IMR-90 (cell line): ENCODE measurements at regions not wholly inside any gene's neighbourhood (a gene's known extent, or its start where the extent isn't known, plus 50 kb on each side); places are given as distances from the start of the nearest gene placed in this dataset.

Source experiments
- ATAC-seq: fragments of 200-7000 bp; cut with Tn5 transposase; 2 replicates; pipeline ENCODE4 v1.9.1; 2020; ENCODE audit warnings: low read depth, mild to moderate bottlenecking, moderate library complexity
- BruUV-seq: library from RNA; stranded (reverse); fragments of 400-500 nt; replicated peaks from 2 replicates; lab custom pipeline; 2021; lab: Mats Ljungman, UMichigan
- CTCF ChIA-PET: fragments of 300-600 bp; formaldehyde crosslinking; extraction: SDS; loops from one replicate; lab custom pipeline; 2021; ENCODE audit warnings: antibody characterized with exemption; lab: Yijun Ruan, JAX
- POLR2A ChIA-PET: fragments of 300-600 bp; sonication (Branson Sonifier 250); formaldehyde crosslinking; loops from one replicate; lab custom pipeline; 2022; ENCODE audit warnings: antibody characterized with exemption; ENCODE audit not compliant: unreplicated experiment; lab: Charles Lee
- DNase-seq: peaks from one replicate; pipeline ENCODE4 v3.0.0; 2013
- H2AFZ ChIP-seq: replicated peaks from 2 replicates; pipeline ENCODE3; 2013; ENCODE audit warnings: low read length, mild to moderate bottlenecking; ENCODE audit not compliant: poor library complexity
- H2AK5ac ChIP-seq: 2 replicates; pipeline ENCODE4 v1.6.1; 2013; ENCODE audit warnings: low read depth, low read length, inconsistent platforms
- H2AK9ac ChIP-seq: replicated peaks from 2 replicates; pipeline ENCODE3; 2013; ENCODE audit warnings: mild to moderate bottlenecking, low read depth, low read length, moderate library complexity; ENCODE audit not compliant: poor library complexity
- H2BK120ac ChIP-seq: 2 replicates; pipeline ENCODE4 v1.6.1; 2013; ENCODE audit warnings: low read depth, low read length, inconsistent platforms
- H2BK15ac ChIP-seq: 3 replicates; pipeline ENCODE4 v1.6.1; 2013; ENCODE audit warnings: low read depth, low read length, inconsistent platforms
- H2BK20ac ChIP-seq: 2 replicates; pipeline ENCODE4 v1.6.1; 2013; ENCODE audit warnings: low read depth, mild to moderate bottlenecking, inconsistent platforms, low read length, moderate library complexity
- H2BK5ac ChIP-seq: 2 replicates; pipeline ENCODE4 v1.6.1; 2013; ENCODE audit warnings: mild to moderate bottlenecking, low read depth, low read length, inconsistent platforms; ENCODE audit not compliant: poor library complexity, severe bottlenecking
- H3K14ac ChIP-seq: replicated peaks from 2 replicates; pipeline ENCODE4 v1.6.1; 2013; ENCODE audit warnings: low read depth, low read length, inconsistent platforms
- H3K18ac ChIP-seq: 2 replicates; pipeline ENCODE4 v1.6.1; 2013; ENCODE audit warnings: low read depth, low read length, control low read depth
- H3K23ac ChIP-seq: 2 replicates; pipeline ENCODE4 v1.6.1; 2013; ENCODE audit warnings: low read depth, low read length, inconsistent platforms
- H3K27ac ChIP-seq: 2 replicates; pipeline ENCODE4 v1.5.1; 2013; ENCODE audit warnings: mild to moderate bottlenecking, control low read depth, low read length; ENCODE audit not compliant: insufficient read depth
- H3K27me3 ChIP-seq: 2 replicates; pipeline ENCODE4 v1.6.1; 2013; ENCODE audit warnings: low read length; ENCODE audit not compliant: control insufficient read depth, insufficient read depth
- H3K36me3 ChIP-seq: 2 replicates; pipeline ENCODE4 v1.6.1; 2013; ENCODE audit warnings: low read length, mixed read lengths; ENCODE audit not compliant: control insufficient read depth, insufficient read depth
- H3K4ac ChIP-seq: 2 replicates; pipeline ENCODE4 v1.6.1; 2013; ENCODE audit warnings: low read depth, low read length, inconsistent platforms
- H3K4me1 ChIP-seq: 2 replicates; pipeline ENCODE4 v1.6.1; 2013; ENCODE audit warnings: low read length, mixed read lengths; ENCODE audit not compliant: control insufficient read depth, insufficient read depth
- H3K4me2 ChIP-seq: 2 replicates; pipeline ENCODE4 v1.6.1; 2013; ENCODE audit warnings: low read depth, mild to moderate bottlenecking, control low read depth, low read length, moderate library complexity
- H3K4me3 ChIP-seq: 2 replicates; pipeline ENCODE4 v1.5.1; 2013; ENCODE audit warnings: low read depth, mild to moderate bottlenecking, control low read depth, low read length, moderate library complexity; ENCODE audit not compliant: insufficient read depth
- H3K56ac ChIP-seq: 2 replicates; pipeline ENCODE4 v1.6.1; 2013; ENCODE audit warnings: low read length, inconsistent platforms; ENCODE audit not compliant: insufficient read depth; ENCODE audit errors: extremely low read depth
- H3K79me1 ChIP-seq, 2 experiments: 2 replicates each; pipeline ENCODE4 v1.6.1; 2013; ENCODE audit warnings: low read length in 2 of 2, inconsistent platforms in 1 of 2, low read depth in 1 of 2
- H3K9ac ChIP-seq: 2 replicates; pipeline ENCODE4 v1.6.1; 2013; ENCODE audit warnings: low read depth, low read length, control low read depth
- H3K9me1 ChIP-seq: 2 replicates; pipeline ENCODE4 v1.6.1; 2013; ENCODE audit warnings: low read length, inconsistent platforms; ENCODE audit not compliant: insufficient read depth
- H3K9me3 ChIP-seq: 2 replicates; pipeline ENCODE4 v1.6.1; 2013; ENCODE audit warnings: low read length; ENCODE audit not compliant: control insufficient read depth, insufficient read depth
- H4K20me1 ChIP-seq: 2 replicates; pipeline ENCODE4 v1.6.1; 2013; ENCODE audit warnings: low read length, inconsistent platforms; ENCODE audit not compliant: insufficient read depth
- H4K5ac ChIP-seq: 2 replicates; pipeline ENCODE4 v1.6.1; 2013; ENCODE audit warnings: mild to moderate bottlenecking, low read depth, low read length, control low read depth
- H4K8ac ChIP-seq, 2 experiments: 2 replicates each; pipeline ENCODE4 v1.6.1; 2013; ENCODE audit warnings: low read depth in 2 of 2, low read length in 2 of 2, control low read depth in 1 of 2, inconsistent platforms in 1 of 2
- H4K91ac ChIP-seq: 2 replicates; pipeline ENCODE4 v1.6.1; 2013; ENCODE audit warnings: low read depth, low read length, inconsistent platforms; ENCODE audit not compliant: insufficient read depth
- BHLHE40 ChIP-seq: fragments of 150-350 bp; IDR thresholded peaks from 2 replicates; pipeline ENCODE4 v1.6.1; 2016; ENCODE audit warnings: mild to moderate bottlenecking, low read depth, low read length
- CEBPB ChIP-seq: IDR thresholded peaks from 2 replicates; pipeline ENCODE4 v1.6.1; 2012; ENCODE audit warnings: low read depth, low read length, improper control_type of control experiment
- CHD1 ChIP-seq: IDR thresholded peaks from 2 replicates; pipeline ENCODE4 v1.6.1; 2012; ENCODE audit warnings: low read depth, low read length, improper control_type of control experiment
- FOS ChIP-seq: fragments of 150-350 bp; IDR thresholded peaks from 2 replicates; pipeline ENCODE4 v1.6.1; 2016; ENCODE audit warnings: low read depth, low read length
- MAFK ChIP-seq: IDR thresholded peaks from 2 replicates; pipeline ENCODE4 v1.6.1; 2012; ENCODE audit warnings: low read depth, low read length, improper control_type of control experiment
- MAZ ChIP-seq: IDR thresholded peaks from 2 replicates; pipeline ENCODE4 v1.6.1; 2012; ENCODE audit warnings: low read depth, mild to moderate bottlenecking, low read length, improper control_type of control experiment, moderate library complexity, borderline replicate concordance
- MXI1 ChIP-seq: IDR thresholded peaks from 2 replicates; pipeline ENCODE4 v1.6.1; 2012; ENCODE audit warnings: low read depth, mild to moderate bottlenecking, low read length, moderate library complexity, borderline replicate concordance
- NFE2L2 ChIP-seq: fragments of 150-350 bp; IDR thresholded peaks from 2 replicates; pipeline ENCODE4 v1.6.1; 2016; ENCODE audit warnings: low read depth, mild to moderate bottlenecking, low read length
- POLR2A ChIP-seq: IDR thresholded peaks from 2 replicates; pipeline ENCODE4 v1.6.1; 2012; ENCODE audit warnings: mild to moderate bottlenecking, low read depth, low read length
- RAD21 ChIP-seq: IDR thresholded peaks from 2 replicates; pipeline ENCODE4 v1.6.1; 2012; ENCODE audit warnings: low read length, improper control_type of control experiment
- RCOR1 ChIP-seq: IDR thresholded peaks from 2 replicates; pipeline ENCODE4 v1.6.1; 2012; ENCODE audit warnings: mild to moderate bottlenecking, low read length, improper control_type of control experiment; ENCODE audit not compliant: insufficient replicate concordance
- RFX5 ChIP-seq: IDR thresholded peaks from 2 replicates; pipeline ENCODE4 v1.8.0; 2012; ENCODE audit warnings: low read depth, mild to moderate bottlenecking, low read length, moderate library complexity
- SMC3 ChIP-seq: fragments of 150-350 bp; IDR thresholded peaks from 2 replicates; pipeline ENCODE4 v1.6.1; 2016; ENCODE audit warnings: low read depth, mild to moderate bottlenecking, antibody characterized with exemption, low read length, moderate library complexity
- WGBS, 2 experiments: methylation state at CpG; one replicate each; pipeline versions ENCODE4 v1.1.5 to v1.1.7; 2013; ENCODE audit warnings: missing lambda C conversion rate in 2 of 2; ENCODE audit not compliant: insufficient read length in 1 of 2; ENCODE audit errors: extremely low coverage in 2 of 2; 5-methylcytosine and 5-hydroxymethylcytosine counted together
- dilution Hi-C: fragments of 300-500 bp; cut with HindIII; formaldehyde crosslinking; loops from one replicate; pipeline ENCODE4 v1.14.3; 2018; ENCODE audit warnings: low sequenced_read_pairs; ENCODE audit not compliant: unreplicated experiment
- in situ Hi-C: fragments of 300-500 bp; cut with MboI; formaldehyde crosslinking; loops from 3 replicates; pipeline ENCODE4 v1.14.3; 2019; ENCODE audit warnings: low sequenced_read_pairs, inconsistent platforms, mixed read lengths
- intact Hi-C: fragments of 100-400 bp; cut with micrococcal nuclease; formaldehyde crosslinking; loops from 2 replicates; pipeline ENCODE4 v1.10.0; 2022
- TF ChIP-seq, protein P1 (sequence below): fragments of 150-350 bp; IDR thresholded peaks from 2 replicates; pipeline ENCODE4 v1.6.1; 2017; ENCODE audit warnings: mild to moderate bottlenecking, antibody characterized with exemption, low read length, low read depth
- TF ChIP-seq, protein P2 (sequence below): conservative IDR thresholded peaks from 2 replicates; pipeline ENCODE4 v1.5.1; 2012; ENCODE audit warnings: mild to moderate bottlenecking, low read depth, low read length, improper control_type of control experiment
- TF ChIP-seq, protein P3 (sequence below): fragments of 150-350 bp; IDR thresholded peaks from 2 replicates; pipeline ENCODE4 v1.6.1; 2016; ENCODE audit warnings: low read depth, mild to moderate bottlenecking, low read length, moderate library complexity, borderline replicate concordance

DNA sequence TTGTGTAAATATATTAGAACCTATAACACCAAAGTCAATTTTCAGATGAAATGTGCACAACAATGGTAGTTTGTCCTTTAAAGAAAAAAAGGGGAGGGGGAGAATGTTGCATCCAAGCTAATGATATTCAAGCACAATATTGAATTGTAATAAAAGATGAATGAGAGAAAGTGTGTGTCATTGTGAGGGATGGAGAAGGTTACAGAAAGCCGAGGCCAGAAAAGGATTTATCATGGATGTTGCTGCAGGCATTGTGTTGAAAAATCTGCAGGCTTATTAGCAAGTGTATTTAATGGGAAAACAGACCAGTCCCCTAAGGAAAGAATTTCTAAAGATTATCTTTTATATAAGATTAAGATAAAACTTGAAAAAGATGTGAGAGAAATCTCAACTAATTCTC lies 186.5 kb downstream of the SPTSSA start:
- H2BK120ac ChIP-seq = no peak overlapping the region
- H2BK15ac ChIP-seq = no peak overlapping the region
- no peaks in the 10 kb centered on the region for H3K36me3 ChIP-seq
- H4K8ac ChIP-seq = no peak overlapping the region
- no peaks in the 10 kb centered on the region for H3K4me1 ChIP-seq
- H3K27ac ChIP-seq = no peak overlapping the region
- no peak overlapping the region for H4K5ac ChIP-seq
- H3K23ac ChIP-seq = no peak overlapping the region
- no peaks in the 10 kb centered on the region for H3K9me1 ChIP-seq
- no peak overlapping the region for H2BK20ac ChIP-seq
- H3K4ac ChIP-seq = no peak overlapping the region
- in situ Hi-C loops = no loop called here
- no peak overlapping the region for H2AK5ac ChIP-seq
- no peak overlapping the region for H3K4me2 ChIP-seq
- H2AFZ ChIP-seq = no peak overlapping the region
- no peak overlapping the region for H2AK9ac ChIP-seq
- H3K9ac ChIP-seq = no peak overlapping the region
- no peak overlapping the region for H3K4me3 ChIP-seq
- H3K18ac ChIP-seq = no peak overlapping the region
- ChIA-PET CTCF (no interaction called here), POLR2A (no interaction called here)
- no peak overlapping the region for H2BK5ac ChIP-seq
- no peak overlapping the region for H3K14ac ChIP-seq
- no peaks in the 10 kb centered on the region for H3K9me3 ChIP-seq
- no CpG with 5 or more reads among the region's 1 CpG for WGBS, 2 experiments
- no peak for ATAC-seq
- no peak overlapping the region for H3K56ac ChIP-seq
- TF ChIP-seq SMC3 = no peak
- no peak for TF ChIP-seq FOS
- TF ChIP-seq CEBPB = no peak
- TF ChIP-seq POLR2A = no peak
- TF ChIP-seq RAD21 = no peak
- no peak for TF ChIP-seq MAFK
- no peak for TF ChIP-seq NFE2L2
- no peak for TF ChIP-seq CHD1
- TF ChIP-seq, protein P1, sequence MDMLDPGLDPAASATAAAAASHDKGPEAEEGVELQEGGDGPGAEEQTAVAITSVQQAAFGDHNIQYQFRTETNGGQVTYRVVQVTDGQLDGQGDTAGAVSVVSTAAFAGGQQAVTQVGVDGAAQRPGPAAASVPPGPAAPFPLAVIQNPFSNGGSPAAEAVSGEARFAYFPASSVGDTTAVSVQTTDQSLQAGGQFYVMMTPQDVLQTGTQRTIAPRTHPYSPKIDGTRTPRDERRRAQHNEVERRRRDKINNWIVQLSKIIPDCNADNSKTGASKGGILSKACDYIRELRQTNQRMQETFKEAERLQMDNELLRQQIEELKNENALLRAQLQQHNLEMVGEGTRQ = no peak
- no peak for TF ChIP-seq MAZ
- TF ChIP-seq, protein P2, sequence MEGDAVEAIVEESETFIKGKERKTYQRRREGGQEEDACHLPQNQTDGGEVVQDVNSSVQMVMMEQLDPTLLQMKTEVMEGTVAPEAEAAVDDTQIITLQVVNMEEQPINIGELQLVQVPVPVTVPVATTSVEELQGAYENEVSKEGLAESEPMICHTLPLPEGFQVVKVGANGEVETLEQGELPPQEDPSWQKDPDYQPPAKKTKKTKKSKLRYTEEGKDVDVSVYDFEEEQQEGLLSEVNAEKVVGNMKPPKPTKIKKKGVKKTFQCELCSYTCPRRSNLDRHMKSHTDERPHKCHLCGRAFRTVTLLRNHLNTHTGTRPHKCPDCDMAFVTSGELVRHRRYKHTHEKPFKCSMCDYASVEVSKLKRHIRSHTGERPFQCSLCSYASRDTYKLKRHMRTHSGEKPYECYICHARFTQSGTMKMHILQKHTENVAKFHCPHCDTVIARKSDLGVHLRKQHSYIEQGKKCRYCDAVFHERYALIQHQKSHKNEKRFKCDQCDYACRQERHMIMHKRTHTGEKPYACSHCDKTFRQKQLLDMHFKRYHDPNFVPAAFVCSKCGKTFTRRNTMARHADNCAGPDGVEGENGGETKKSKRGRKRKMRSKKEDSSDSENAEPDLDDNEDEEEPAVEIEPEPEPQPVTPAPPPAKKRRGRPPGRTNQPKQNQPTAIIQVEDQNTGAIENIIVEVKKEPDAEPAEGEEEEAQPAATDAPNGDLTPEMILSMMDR = no peak
- no peak for TF ChIP-seq RCOR1
- no peak for TF ChIP-seq RFX5
- TF ChIP-seq MXI1 = no peak
- TF ChIP-seq, protein P3, sequence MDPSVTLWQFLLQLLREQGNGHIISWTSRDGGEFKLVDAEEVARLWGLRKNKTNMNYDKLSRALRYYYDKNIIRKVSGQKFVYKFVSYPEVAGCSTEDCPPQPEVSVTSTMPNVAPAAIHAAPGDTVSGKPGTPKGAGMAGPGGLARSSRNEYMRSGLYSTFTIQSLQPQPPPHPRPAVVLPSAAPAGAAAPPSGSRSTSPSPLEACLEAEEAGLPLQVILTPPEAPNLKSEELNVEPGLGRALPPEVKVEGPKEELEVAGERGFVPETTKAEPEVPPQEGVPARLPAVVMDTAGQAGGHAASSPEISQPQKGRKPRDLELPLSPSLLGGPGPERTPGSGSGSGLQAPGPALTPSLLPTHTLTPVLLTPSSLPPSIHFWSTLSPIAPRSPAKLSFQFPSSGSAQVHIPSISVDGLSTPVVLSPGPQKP = no peak
- no peak for TF ChIP-seq BHLHE40
- H4K91ac ChIP-seq = no peak overlapping the region
- no peaks in the 10 kb centered on the region for H3K79me1 ChIP-seq
- dilution Hi-C loops = no loop called here
- DNase-seq = no peak
- no peaks in the 10 kb centered on the region for H4K20me1 ChIP-seq
- BruUV-seq = no TSS peak
- no peaks in the 10 kb centered on the region for H3K27me3 ChIP-seq
- intact Hi-C loops = no loop called here
